Pons (tissue), 1 donor: ENCODE measurements at regions not wholly inside any gene's neighbourhood (a gene's known extent, or its start where the extent isn't known, plus 50 kb on each side); places are given as distances from the start of the nearest gene placed in this dataset.
"Not testable (repeated sequence)": the region's sequence is repeated elsewhere in the genome, so short reads cannot be mapped to it uniquely, and the experiment has no call there.

ENCODE experiments used
- DNase-seq: peaks from one replicate; pipeline ENCODE4 v3.0.0-alpha.2; 2016; ENCODE audit warnings: low spot score

GRCh38 chr15:31487811-31488436, 161.3 kb downstream of the KLF13 start:
- no peak for DNase-seq

GRCh38 chr15:31488437-31489204, 162.0 kb downstream of the KLF13 start:
- DNase-seq: peak; percentile 85

GRCh38 chr15:31489281-31489680, 162.6 kb downstream of the KLF13 start:
- no peak for DNase-seq

GRCh38 chr15:31489801-31490646, 163.4 kb downstream of the KLF13 start:
- peak; percentile 56 for DNase-seq

GRCh38 chr15:31494786-31495185, 168.2 kb downstream of the KLF13 start:
- no peak for DNase-seq

- no peak for DNase-seq
Measured at GRCh38 chr15:31495281-31495680, 168.6 kb downstream of the KLF13 start.

GRCh38 chr15:31497838-31498237, 171.2 kb downstream of the KLF13 start:
- no peak for DNase-seq

- no peak for DNase-seq
Measured at GRCh38 chr15:31498329-31498728, 171.7 kb downstream of the KLF13 start.

GRCh38 chr15:31498756-31499155, 172.1 kb downstream of the KLF13 start:
- DNase-seq: no peak

- DNase-seq: no peak
Measured at GRCh38 chr15:31499236-31499952, 172.8 kb downstream of the KLF13 start.

GRCh38 chr15:31499953-31500765, 173.5 kb downstream of the KLF13 start:
- no peak for DNase-seq

GRCh38 chr15:31500766-31501449, 174.3 kb downstream of the KLF13 start:
- DNase-seq: no peak

GRCh38 chr15:31501536-31502157, 175.0 kb downstream of the KLF13 start:
- no peak for DNase-seq

- no peak for DNase-seq
Measured at GRCh38 chr15:31502541-31503229, 176.1 kb downstream of the KLF13 start.

GRCh38 chr15:31503256-31503655, 176.6 kb downstream of the KLF13 start:
- DNase-seq: no peak

- DNase-seq: no peak
Measured at GRCh38 chr15:31503758-31504461, 177.3 kb downstream of the KLF13 start.

- DNase-seq: no peak
Measured at GRCh38 chr15:31504462-31504839, 177.8 kb downstream of the KLF13 start.

GRCh38 chr15:31507573-31507972, 180.9 kb downstream of the KLF13 start:
- DNase-seq: not testable (repeated sequence)

- no peak for DNase-seq
Measured at GRCh38 chr15:31508656-31509055, 182.0 kb downstream of the KLF13 start.
